ENCODE measurements at regions not wholly inside any gene's neighbourhood (a gene's known extent, or its start where the extent isn't known, plus 50 kb on each side); places are given as distances from the start of the nearest gene placed in this dataset.

- TF ChIP-seq OVOL3 (tag by site-specific recombination; IDR thresholded peaks at IDR 0.05) (no peak), ZNF677 (tag by site-specific recombination; IDR thresholded peaks at IDR 0.05) (no peak), ZNF747 (tag by site-specific recombination; IDR thresholded peaks at IDR 0.05) (no peak), ZNF18 (tag by site-specific recombination; IDR thresholded peaks at IDR 0.05) (no peak), ZEB2 (tag by site-specific recombination; IDR thresholded peaks at IDR 0.05) (no peak), ZFP41 (tag by site-specific recombination; IDR thresholded peaks at IDR 0.05; ENCODE audit: borderline replicate concordance) (no peak), REST (tag by site-specific recombination; IDR thresholded peaks at IDR 0.05) (no peak), ZNF658 (tag by site-specific recombination; IDR thresholded peaks at IDR 0.05) (no peak), ZNF610 (tag by site-specific recombination; IDR thresholded peaks at IDR 0.05; ENCODE audit: borderline replicate concordance) (no peak), ZNF433 (tag by site-specific recombination; IDR thresholded peaks at IDR 0.05; ENCODE audit: low read depth) (no peak), ZNF623 (tag by site-specific recombination; IDR thresholded peaks at IDR 0.05) (no peak), ZNF513 (tag by site-specific recombination; IDR thresholded peaks at IDR 0.05) (no peak)
- TF ChIP-seq, protein P1, sequence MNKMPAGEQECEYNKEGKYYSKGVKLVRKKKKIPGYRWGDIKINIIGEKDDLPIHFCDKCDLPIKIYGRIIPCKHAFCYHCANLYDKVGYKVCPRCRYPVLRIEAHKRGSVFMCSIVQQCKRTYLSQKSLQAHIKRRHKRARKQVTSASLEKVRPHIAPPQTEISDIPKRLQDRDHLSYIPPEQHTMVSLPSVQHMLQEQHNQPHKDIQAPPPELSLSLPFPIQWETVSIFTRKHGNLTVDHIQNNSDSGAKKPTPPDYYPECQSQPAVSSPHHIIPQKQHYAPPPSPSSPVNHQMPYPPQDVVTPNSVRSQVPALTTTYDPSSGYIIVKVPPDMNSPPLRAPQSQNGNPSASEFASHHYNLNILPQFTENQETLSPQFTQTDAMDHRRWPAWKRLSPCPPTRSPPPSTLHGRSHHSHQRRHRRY (tag by site-specific recombination; IDR thresholded peaks at IDR 0.05), result no peak
- TF ChIP-seq, protein P2, sequence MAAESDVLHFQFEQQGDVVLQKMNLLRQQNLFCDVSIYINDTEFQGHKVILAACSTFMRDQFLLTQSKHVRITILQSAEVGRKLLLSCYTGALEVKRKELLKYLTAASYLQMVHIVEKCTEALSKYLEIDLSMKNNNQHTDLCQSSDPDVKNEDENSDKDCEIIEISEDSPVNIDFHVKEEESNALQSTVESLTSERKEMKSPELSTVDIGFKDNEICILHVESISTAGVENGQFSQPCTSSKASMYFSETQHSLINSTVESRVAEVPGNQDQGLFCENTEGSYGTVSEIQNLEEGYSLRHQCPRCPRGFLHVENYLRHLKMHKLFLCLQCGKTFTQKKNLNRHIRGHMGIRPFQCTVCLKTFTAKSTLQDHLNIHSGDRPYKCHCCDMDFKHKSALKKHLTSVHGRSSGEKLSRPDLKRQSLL (tag by site-specific recombination; IDR thresholded peaks at IDR 0.05), result no peak
- TF ChIP-seq, protein P3, sequence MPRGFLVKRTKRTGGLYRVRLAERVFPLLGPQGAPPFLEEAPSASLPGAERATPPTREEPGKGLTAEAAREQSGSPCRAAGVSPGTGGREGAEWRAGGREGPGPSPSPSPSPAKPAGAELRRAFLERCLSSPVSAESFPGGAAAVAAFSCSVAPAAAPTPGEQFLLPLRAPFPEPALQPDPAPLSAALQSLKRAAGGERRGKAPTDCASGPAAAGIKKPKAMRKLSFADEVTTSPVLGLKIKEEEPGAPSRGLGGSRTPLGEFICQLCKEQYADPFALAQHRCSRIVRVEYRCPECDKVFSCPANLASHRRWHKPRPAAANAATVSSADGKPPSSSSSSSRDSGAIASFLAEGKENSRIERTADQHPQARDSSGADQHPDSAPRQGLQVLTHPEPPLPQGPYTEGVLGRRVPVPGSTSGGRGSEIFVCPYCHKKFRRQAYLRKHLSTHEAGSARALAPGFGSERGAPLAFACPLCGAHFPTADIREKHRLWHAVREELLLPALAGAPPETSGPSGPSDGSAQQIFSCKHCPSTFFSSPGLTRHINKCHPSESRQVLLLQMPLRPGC (tag by site-specific recombination; IDR thresholded peaks at IDR 0.05), result no peak
Measured at GRCh38 chr2:100674666-100675065, 111.9 kb downstream of the PDCL3 start.

More at GRCh38 chr2:100674666-100675065, 111.9 kb downstream of the PDCL3 start:
- Histone ChIP-seq H3K36me3 (ENCODE audit: control insufficient read depth in 2 of 2, insufficient read depth in 1 of 2, low read length in 2 of 2) (no peaks in the 10 kb centered on the region), H3K9me3 (ENCODE audit: control insufficient read depth, insufficient read depth, low read depth, low read length) (no peaks in the 10 kb centered on the region), H3K27ac (ENCODE audit: extremely low read depth, low read depth, low read length) (no peak overlapping the region), H3K4me3 (ENCODE audit: low read depth, low read length) (no peak overlapping the region), H3K4me1 (ENCODE audit: control insufficient read depth, insufficient read depth, low read length) (no peaks in the 10 kb centered on the region)
- CTCF ChIA-PET, result interaction anchor here (0.6 kb wide), 1 partner anchor 411 kb away, joined by 3 read pairs; no protein-coding TSS in a partner anchor
- POLR2A ChIA-PET, result no interaction called here

Data from HEK293 (cell line).